NCI-H128 (cell line): ENCODE measurements at regions not wholly inside any gene's neighbourhood (a gene's known extent, or its start where the extent isn't known, plus 50 kb on each side); places are given as distances from the start of the nearest gene placed in this dataset.

Experiments used
- DNase-seq: peaks from one replicate; lab custom pipeline; 2025; ENCODE audit not compliant: unreplicated experiment; lab: John Stamatoyannopoulos, UW

DNA sequence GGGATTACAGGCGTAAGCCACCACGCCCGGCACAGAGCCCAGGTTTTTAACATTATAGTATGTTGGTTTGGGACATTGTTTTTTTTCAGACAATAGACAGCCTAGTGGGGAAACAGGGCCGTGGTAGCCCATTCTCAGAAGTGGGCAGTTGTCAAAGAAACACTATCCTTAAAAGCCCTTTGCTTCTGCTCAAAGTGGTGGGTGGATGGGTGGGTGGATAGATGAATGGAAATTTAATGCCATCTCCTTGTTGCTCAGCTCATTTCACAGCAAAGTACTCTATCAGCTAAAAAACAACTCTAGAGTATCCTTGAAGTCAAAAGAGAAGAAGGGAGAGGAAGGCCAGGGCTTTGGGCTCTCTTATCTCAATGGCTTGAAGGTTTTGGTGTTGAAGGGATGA, 137.8 kb downstream of the RRAGC start:
- DNase-seq = no peak

DNA sequence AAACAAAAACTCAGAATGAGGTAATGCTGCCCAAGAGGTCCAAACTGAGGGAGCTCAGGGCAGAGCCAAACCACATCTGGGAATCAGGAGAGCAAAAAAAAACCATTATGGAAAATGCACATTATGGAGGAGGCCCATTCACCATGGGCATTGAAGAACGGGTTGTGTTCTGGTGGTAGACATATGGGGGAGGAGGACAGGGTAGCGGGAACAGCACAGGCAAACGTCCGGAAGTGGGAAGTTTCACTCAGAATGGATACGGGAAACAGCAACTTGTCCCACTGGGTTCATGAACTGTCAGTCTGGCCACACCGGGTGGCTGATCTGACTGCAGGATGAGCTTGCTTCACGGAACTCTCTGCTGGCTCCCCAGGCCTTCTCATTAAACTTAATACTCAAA, 139.7 kb downstream of the RRAGC start:
- no peak for DNase-seq

DNA sequence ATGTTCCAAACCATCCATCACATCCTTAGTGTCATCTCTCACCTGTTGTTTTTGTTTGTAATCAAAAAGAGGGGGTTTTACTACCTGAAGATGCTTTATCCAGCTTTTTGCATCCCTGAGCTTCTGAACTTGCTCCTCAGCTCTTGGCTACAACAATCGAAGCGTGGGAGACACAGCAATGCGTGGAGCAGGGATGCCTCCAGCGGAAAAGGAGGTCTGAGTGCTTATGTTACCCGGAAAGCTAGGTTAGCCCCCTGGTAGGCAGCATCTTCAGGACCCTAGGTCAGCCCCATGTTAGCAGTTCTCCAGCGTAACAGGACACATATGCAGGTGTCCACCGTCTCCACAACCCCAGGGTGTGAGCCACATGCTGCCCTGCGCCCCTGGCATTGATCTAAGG, 141.5 kb downstream of the RRAGC start:
- DNase-seq = no peak

DNA sequence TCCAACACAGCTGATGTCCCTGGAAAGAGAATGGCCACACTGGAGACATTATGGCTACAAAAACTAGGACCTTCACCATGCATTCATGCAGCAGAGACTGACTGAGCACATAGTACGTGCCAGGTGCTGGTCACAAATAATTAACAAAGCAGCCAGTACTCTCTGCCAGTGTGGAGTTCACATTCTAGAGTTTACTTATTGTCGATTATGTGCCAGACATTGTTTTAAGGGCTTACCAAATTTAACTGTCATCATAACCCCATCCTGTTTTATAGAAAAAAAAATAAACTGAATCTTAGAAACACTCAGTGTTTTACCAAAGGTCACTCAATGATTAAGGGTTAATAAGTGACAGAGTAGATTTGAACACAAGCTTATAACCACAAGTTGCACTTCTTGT, 143.3 kb downstream of the RRAGC start:
- DNase-seq = no peak

DNA sequence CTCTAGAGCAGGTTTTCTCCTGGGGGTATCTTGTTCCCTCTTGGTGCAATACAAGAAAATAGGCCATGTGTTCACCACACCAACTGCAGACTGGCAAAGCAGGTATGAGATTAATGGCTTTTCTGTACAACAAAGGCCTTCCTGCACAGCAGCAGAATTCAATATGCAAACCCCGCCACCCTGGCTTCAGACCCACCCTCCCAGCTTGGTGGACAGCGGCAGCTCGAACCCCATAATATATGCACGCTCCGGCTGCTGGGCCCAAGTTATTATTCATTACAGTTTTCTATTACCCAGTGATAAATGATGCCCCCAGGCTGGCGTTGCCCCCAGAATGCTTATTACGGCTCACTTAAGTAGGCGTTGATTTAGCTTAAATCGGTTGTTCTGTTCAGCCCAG, 144.2 kb downstream of the RRAGC start:
- no peak for DNase-seq

DNA sequence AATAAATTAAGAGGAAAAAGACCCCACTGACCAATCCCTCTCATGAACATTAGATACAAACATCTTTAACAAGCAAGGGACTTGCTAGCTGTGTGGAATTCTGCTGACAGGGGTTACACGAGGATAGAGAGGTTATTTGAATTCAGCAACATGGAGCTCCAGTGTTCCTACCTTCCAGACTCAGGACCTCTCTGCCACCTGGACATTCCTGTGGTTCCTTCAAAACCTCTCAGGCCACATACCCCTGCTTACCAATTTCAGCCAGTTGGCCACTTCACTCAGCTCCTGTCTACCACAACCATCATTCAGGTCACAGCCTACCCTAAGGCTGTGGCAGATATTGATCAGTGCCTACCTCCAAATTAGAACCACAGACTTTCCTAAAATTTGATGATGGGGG, 147.5 kb downstream of the RRAGC start:
- DNase-seq = no peak

DNA sequence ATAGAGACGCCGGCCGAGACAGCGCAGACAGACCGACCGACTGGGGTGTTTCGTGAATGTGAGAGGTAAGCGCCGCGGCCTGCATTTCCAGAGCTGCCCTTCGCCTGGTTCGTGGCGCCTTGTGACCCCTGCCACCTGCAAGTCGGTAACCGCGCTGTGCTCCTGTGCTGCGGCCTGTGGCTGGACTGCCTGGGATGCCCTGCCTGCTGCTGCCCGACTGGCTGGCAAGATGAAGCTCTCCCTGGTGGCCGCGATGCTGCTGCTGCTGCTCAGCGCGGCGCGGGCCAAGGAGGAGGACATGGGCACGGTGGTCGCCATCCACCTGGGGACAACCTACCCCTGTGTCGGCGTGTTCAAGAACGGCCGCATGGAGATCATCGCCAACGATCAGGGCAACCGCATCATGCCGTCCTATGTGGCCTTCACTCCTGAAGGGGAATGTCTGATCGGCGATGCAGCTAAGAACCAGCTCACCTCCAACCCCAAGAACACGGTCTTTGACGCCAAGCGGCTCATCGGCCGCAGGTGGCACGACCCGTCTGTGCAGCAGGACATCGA, 150.8 kb downstream of the RRAGC start:
- no peak for DNase-seq

DNA sequence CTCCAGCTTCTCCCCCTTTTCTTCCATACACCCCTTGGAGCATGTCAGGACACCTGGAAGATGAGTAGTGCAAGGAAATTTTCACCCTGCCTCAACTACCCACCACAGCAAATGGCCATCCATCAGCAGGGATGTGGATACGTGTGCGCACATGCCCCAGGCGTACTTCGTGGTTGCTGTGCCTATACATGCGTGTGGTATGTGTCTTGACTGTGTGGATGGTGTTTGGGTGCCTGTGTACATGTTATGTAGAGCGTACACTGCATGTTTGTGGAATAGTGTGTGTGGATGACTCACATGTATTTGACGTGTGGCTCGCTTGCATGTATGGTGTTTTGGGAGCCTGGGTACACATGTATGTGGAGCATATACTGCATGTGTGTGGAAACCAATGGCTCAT, 158.5 kb downstream of the RRAGC start:
- no peak for DNase-seq

DNA sequence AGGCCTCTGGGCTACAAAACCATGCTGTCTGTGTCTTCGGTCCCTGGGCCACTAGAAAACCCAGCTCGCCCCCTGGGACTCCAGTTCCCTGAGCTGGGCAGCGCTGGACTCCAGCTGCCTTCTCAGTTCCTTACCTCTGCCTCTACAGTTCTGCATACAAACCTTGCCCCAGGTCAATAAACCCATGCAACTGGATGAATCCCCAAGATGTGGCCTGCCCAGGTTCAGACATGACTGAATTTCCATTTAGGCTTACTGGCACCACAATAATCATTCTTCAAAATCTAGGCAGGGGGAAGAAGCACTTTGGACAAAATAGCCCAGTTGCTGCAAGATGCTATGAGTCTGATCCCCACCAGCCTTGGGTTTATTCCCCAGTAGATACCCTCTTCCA, 159.5 kb downstream of the RRAGC start:
- DNase-seq = no peak

DNA sequence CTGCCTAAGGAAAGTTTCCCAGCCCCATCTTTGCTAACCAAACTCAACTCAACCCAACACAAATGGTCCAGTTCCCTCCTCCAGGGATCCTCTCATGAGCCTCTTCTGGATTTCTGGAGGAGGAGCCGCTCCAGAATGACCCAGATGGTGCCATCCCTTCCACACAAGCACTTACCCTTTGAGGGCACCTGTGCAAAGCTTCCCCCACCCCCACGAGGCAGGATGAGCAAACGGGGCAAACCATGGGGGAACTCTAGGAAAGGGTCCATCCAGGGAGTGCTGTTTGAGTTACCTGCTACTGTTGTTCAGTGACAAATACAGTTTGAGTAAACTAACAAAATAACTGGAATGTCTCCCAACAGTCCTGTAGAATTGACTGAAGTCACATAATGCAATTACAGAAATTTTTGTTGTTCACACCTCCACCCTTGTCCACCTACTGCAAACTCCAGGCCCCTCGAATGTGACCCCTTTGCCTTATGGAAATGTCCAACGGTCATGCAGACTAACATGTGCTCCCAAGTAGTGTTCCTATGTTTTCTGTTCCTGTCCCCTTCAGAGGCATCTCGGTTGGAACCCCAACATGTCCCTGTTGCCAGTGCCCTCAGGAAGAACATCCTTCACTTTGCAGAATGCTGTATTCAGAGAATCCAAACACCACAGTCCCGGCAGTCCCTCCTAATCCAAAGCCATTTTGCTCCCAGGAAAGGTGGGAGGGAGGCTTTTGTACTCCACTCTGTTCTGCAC, 160.1 kb downstream of the RRAGC start:
- DNase-seq = no peak

DNA sequence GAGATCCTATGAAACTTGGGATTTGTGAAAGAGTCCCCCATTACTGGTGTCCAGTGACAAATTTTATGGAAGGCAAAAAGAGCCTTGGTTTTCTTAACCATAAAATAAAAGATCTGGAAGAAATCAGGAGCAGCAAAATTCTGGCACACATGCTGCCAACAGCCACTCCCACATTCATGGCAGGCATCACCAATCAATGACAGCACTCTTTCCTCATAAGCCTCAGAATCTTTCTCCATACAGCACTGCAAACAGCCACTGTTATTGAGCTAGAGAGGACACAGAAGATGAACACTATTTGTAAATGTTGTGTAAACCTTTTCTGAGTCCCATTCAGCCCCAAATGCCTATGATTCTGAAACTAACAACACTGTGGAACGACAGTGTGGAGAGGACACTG, 162.2 kb downstream of the RRAGC start:
- no peak for DNase-seq

DNA sequence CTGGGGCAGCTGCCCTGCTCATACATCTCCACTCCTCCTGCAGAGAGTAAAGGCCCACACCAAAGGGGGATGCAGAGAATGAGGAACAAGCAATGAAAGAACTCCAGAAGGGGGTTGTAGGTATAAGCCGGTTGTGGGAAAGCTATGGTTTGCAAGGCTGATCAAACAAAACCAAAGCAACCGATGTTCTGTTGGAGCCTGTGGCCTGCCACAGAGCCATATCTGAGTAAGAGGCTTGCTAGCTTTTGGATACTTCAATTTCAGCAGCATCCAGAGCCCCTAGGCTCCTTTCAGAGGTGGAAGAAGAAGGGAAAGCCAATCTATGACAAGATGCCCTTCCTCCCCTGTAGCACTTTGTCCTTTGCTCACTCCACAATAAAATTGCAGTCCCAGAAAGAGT, 163.2 kb downstream of the RRAGC start:
- DNase-seq = no peak

DNA sequence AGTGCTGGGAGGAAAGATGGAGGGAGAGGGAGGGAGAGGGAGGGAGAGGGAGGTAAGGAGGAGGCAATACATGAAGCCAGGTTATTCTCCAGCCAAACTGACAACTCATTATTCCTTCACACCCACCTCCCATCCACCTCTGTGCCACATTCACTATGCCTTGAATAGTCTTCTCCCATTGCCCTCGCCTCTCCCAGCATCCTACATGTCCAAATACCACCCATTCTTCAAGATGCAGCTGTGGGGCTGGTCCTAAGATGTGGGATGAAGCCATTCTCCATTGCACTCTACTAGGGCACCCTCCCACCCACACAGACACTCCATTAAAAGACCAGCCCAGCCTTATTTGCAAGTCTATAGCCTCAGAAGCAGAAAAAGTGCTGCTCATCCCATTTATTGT, 165.8 kb downstream of the RRAGC start:
- no peak for DNase-seq

DNA sequence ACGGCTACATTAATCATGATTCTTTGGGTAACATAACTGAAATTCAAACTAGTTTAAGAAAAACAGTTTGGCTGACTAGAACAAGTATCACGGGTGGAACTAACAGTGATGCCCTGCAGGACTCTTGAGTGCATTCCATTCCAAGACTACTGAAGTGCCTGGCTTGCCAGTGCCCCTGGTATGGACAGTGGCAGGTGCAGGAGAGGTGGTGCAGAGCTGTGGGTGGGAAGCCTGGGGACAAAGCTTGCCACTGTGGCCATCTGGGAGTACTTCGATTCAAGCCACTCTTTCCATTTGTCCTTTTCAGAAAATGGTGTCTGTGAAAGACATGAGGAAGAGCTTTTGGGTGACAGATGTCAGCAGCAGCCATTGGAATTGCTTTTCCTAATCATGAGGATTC, 166.5 kb downstream of the RRAGC start:
- DNase-seq = no peak

DNA sequence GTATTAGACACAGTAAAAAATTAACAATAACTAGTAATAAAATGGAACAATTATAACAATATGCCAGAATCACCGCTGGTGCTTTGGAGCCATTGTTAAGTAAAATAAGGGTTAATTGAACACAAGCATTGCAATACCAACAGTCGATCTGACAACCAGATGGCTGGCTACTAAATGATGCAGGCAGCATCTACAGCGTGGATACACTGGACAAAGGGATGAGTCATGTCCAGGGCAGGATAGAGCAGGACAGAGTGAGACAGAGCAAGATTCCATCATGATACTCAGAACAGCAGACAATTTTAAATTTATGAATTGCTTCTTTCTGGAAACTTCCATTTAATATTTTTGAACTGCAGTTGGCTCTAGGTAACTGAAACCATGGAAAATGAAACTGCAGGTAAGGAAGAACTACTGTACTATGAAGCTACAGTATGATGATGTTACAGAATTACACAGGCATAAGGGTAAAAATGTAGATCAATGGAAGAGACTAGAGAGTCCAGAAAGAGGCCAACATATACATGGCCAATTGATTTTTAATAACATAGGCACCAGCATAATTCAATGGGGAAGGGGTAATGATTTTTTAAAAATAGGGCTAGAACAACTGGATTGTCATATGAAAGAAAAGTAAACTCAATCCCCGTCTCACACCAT, 168.7 kb downstream of the RRAGC start:
- DNase-seq = no peak

DNA sequence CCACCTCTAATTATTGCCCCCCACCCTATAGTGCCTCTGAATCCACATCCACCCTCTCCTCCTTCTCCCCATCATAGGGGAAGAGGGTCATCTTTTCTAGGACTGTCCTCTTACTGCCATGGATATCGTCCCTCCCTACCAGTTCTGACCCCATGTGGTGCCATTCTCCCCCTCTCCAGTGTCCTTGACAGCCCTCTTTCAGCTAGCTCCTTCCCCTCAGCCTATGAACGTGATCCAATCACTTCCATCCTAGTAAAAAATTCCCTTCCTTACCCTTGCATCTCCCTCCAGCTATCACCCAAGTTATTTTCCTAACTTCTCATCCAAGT, 172.7 kb downstream of the RRAGC start:
- DNase-seq = no peak

DNA sequence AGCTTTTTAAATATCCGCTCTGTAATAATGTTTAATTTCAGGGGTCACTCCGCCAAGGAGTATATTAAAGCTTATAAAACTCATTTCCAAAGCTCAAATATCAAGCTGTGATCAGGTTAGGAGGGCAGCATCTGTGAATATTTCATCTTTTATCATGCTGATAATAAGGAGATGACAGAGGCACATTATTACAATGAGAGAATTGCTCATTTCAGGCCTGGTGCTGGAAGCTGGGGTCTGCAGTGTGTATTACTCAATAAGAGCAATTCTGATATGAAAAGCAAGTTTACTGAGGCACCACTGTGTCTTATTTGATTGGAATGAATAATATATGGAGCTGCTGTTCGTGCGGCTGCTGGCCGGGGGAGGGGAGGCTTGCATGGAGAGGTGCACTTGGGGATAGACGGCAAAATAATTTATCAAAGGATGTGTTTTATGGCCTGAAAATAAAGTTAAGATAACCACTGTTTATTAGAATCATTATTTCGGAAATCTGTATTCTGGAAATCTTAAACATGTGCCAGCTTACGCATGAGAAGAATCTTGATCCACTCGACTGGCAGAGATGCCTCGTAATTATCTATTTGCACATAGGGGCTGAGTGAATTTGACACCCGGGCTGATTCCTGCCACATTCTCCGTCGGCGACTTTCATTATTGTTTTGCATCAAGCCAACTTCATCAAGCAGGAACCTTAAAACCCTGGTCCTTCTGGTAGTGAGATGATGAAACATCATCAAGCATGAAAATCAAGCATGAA, 173.2 kb downstream of the RRAGC start:
- DNase-seq = no peak

DNA sequence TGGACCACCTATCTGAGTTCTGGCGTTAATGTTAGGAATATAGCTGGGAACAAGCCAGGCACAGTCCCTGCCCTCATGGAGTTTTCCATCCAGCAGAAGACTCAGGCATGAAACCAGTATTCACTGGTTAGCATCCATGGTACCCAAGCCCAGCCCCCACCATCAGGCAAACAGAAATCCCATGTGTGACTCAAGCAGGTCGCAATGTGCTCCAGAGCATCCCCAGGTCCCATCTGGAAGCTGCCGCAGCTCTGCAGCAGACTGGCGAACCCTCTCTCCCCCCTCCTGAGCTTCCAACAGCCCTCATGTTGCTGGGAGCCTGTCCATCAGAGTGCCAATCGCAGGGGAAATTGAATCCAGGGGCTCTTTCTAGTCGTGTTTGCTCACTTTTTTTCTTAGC, 174.2 kb downstream of the RRAGC start:
- no peak for DNase-seq

DNA sequence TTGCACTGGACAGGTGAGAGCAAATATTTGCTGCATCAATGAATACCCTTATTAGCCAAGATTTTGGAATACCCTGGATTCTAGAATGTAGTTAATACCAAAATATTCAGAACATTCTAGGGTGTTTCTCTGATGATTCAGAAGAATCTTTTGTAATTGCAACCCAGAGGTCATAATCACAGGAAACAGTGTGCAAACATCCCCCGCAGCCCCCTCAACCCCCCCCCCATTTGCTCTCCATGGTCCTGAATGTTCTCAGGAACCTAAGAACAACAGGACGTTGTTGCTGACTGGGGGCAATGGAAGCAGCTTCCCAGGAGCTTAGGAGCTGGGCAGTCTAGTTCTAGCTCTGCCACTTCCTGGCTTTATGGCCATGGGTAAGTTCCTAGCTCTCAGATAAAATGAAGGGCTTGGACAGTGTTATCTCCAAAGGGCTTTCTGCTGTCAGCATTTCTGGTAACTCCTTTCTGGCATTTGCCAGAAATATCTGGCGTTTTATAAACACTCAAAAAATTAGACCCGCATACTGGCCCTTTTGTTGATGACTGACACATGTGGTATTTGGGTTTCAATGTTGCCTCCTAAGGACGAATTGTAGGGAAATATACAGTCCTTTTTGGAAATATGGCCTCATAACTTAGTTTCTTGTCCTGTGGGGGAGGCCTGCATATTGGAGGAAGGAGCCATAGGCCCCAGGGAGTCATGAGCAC, 178.6 kb downstream of the RRAGC start:
- no peak for DNase-seq

DNA sequence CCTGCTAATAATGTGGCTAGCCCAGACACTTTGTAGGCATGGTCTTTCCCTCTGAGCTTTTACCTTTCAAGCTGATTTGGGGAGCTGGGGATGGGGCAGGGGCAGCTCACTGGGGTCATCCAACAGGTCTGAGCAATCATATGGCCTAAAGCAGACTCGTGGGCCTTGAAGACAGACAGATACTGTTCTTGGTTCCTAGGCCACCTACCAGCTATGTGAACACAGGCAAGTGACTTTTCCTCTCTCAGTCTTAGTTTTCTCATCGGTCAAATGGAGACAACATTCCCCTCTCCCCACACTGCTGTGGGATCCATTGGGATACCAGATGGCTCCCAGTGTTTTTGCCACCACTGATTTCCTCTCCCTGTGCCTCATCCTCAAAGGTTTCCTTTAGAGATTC, 181.8 kb downstream of the RRAGC start:
- DNase-seq = no peak

DNA sequence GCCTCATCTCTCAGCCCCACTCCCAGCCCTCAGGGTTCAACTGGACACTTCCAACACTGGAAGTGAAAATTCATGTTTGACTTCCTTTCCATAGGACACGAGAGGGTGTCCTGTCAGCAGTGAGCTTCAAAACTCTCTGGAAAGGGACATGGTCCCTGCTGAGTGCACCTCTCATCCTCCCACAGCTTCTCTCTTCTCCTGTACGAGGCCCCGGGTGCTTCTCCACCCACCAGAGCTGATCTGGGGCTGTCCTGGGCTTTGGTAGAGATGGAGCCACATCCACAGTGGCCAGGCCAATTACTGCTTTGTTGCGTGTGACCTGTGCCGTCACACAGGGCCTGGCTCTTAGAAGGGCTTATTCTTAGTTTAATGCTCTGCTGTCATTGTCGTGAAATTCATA, 182.3 kb downstream of the RRAGC start:
- no peak for DNase-seq

DNA sequence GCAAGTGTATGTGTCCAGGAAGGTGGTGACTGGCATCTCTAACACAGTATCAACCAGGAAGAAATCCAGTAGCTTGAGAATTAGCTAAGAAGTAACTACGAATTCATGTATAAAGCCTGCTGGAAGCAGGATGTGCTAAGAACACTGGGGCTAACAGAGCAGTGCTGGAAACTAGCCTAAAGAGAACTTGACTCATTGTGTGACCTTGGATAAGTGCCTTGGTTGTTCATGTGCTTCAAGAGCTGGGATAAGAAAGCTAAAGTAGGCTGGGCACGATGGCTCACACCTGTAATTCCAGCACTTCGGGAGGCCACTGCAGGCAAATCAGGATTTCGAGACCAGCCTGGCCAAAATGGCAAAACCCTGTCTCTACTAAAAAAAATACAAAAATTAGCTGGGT, 186.9 kb downstream of the RRAGC start:
- no peak for DNase-seq
